ENCODE measurements at regions not wholly inside any gene's neighbourhood (a gene's known extent, or its start where the extent isn't known, plus 50 kb on each side); places are given as distances from the start of the nearest gene placed in this dataset.

- TF ChIP-seq EZH2 (IDR thresholded peaks at IDR 0.05; ENCODE audit: borderline replicate concordance, low read depth, low read length, severe bottlenecking) (no peak), CTCF (IDR thresholded peaks at IDR 0.05; ENCODE audit: borderline replicate concordance, extremely low read depth, low read length, poor library complexity, severe bottlenecking) (no peak)
Measured at GRCh38 chr2:117330641-117331040, 483.9 kb upstream of the DDX18 start.

All from DND-41 (cell line).